Right lobe of liver (tissue), 4 donors: ENCODE measurements at regions not wholly inside any gene's neighbourhood (a gene's known extent, or its start where the extent isn't known, plus 50 kb on each side); places are given as distances from the start of the nearest gene placed in this dataset.

ENCODE experiments used
- CTCF ChIP-seq, 4 donors: fragments of 200-600 bp in 3 of 4; fragments of 450-650 bp in 1 of 4; IDR thresholded peaks; one replicate each; pipeline versions ENCODE4 v1.5.1 to v1.8.0; 2016 to 2022; ENCODE audit warnings: antibody characterized with exemption in 4 of 4, mild to moderate bottlenecking in 2 of 4
- POLR2A ChIP-seq: fragments of 450-650 bp; IDR thresholded peaks from one replicate; pipeline ENCODE4 v1.6.1; 2017; ENCODE audit warnings: antibody characterized with exemption, mild to moderate bottlenecking
- donor health status: DM: no; HTN: no; CAD: no.
- donor health status: DM: no; HTN: no; CAD: no.
- donor health status: DM: no; HTN: yes; CAD: no.

- TF ChIP-seq POLR2A (no peak), CTCF (IDR thresholded peaks at IDR 0.05) (no peak)
These were observed 64.5 kb upstream of the BMP2K start for GRCh38 chr4:78711676-78712075.
